ENCODE measurements at regions not wholly inside any gene's neighbourhood (a gene's known extent, or its start where the extent isn't known, plus 50 kb on each side); places are given as distances from the start of the nearest gene placed in this dataset.

DNA sequence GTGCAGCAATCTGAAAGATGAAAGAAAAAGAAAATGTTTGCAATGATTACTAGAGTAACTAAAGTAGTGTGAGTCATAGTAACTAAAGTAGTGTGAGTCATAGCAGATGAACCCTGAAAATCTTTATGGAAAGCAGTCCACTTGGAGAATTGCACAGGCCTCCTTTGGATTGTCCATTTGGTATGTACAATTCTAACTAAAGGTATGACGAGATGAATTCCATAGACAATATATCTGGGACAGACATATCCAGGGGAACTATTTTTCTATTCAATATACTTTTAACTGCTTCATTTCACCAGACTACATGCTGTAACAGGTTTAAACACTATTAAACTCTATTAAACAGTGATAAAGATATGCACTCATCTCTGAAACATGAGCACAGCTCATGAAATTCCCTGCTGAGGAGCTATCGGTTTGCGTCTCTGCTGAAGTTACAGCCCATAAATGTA is 798.7 kb downstream of the PCDH7 start:
- ChIA-PET CTCF (no interaction called here), POLR2A (no interaction called here)
- no peak overlapping the region for H3K4me3 ChIP-seq (ENCODE audit: low read depth, low read length)
- TF ChIP-seq, protein P1, sequence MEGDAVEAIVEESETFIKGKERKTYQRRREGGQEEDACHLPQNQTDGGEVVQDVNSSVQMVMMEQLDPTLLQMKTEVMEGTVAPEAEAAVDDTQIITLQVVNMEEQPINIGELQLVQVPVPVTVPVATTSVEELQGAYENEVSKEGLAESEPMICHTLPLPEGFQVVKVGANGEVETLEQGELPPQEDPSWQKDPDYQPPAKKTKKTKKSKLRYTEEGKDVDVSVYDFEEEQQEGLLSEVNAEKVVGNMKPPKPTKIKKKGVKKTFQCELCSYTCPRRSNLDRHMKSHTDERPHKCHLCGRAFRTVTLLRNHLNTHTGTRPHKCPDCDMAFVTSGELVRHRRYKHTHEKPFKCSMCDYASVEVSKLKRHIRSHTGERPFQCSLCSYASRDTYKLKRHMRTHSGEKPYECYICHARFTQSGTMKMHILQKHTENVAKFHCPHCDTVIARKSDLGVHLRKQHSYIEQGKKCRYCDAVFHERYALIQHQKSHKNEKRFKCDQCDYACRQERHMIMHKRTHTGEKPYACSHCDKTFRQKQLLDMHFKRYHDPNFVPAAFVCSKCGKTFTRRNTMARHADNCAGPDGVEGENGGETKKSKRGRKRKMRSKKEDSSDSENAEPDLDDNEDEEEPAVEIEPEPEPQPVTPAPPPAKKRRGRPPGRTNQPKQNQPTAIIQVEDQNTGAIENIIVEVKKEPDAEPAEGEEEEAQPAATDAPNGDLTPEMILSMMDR (IDR thresholded peaks at IDR 0.05; ENCODE audit: insufficient read depth, low read length, missing control alignments) = no peak
- no peak for DNase-seq (ENCODE audit: low read depth, low spot score)

DNA sequence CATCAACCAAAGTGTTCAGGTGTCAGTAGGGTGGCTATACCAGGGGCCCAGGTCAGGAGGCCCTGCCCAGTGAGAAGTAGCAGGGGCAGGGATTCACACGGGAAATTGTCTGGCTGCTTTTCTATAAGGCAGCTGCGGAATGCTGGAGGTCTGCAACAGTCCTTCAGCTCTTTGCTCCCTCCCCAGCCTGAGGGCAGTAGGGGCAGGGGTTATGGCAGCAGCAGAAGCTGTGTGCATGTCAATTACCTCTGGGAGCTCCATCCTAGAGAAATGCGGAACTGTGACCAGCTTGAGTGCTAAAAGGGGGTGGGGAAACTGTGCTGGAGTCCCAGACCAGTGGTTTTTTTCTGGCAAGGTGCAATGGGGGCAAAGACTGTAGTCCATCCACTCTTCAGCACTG is 810.4 kb downstream of the PCDH7 start:
- CTCF ChIA-PET = no interaction called here
- H3K4me3 ChIP-seq (ENCODE audit: low read depth, low read length) = no peak overlapping the region
- DNase-seq (ENCODE audit: low read depth, low spot score) = no peak
- TF ChIP-seq, protein P1 (IDR thresholded peaks at IDR 0.05; ENCODE audit: insufficient read depth, low read length, missing control alignments) = no peak
- POLR2A ChIA-PET = no interaction called here

DNA sequence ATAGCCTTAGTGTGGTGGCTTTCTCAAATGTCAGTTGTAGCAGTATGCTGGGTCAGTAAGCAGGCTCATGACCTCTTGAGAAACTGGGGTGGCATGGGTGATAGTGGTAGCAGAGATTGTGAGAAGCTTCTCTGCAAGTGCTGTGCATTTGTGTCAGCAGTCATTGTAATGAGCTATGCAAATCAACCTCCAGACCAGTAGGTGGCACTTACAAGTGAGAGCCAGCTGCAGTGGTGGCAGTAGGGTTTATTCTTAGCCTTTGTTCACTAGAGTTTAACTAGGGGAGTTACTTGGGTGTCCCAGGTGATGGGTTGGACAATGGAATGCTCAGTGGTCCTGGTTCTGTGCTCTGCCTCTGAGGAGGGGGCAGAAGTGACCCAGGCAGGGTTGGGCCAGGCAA is 818.7 kb downstream of the PCDH7 start:
- ChIA-PET POLR2A (no interaction called here), CTCF (no interaction called here)
- TF ChIP-seq, protein P1 (IDR thresholded peaks at IDR 0.05; ENCODE audit: insufficient read depth, low read length, missing control alignments) = no peak
- no peak for DNase-seq (ENCODE audit: low read depth, low spot score)
- no peak overlapping the region for H3K4me3 ChIP-seq (ENCODE audit: low read depth, low read length)

DNA sequence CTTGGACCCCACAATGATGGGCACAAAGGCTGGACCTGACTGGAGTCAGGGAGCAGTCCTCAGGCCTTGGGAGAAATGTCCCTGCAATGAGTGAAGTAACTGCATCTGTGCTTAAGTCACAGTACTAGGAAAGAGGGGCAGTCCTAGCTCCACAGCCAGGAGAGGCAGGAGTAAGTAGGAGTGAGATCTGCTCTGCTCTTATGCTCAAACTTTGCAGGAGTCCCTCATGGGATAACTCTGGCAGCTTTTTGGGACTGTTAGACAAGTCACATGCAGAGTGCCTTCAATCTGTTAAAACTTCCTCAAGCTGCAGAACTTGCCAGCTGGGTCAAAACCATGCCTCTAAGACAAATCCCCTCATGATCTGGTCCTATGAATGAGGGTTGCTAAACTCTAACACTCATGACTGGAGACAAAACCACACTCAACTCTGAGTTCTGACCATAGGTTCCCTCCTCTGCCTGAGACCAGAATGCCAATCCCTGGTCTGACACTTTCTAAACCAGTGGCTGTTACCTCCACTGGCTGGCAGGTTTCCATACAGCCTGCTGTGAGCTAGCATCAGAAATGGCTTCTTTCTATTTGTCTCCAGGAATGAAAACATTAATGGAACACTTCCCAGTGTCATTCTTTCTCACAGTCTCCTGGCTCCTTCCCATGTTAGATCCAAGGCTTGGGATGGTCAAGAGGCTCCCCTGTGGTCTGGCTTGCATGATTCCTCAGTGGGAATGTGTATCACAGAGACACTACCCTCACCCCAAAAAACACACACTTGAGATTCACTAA is 819.3 kb downstream of the PCDH7 start:
- no peak overlapping the region for H3K4me3 ChIP-seq (ENCODE audit: low read depth, low read length)
- TF ChIP-seq, protein P1 (IDR thresholded peaks at IDR 0.05; ENCODE audit: insufficient read depth, low read length, missing control alignments) = no peak
- no peak for DNase-seq (ENCODE audit: low read depth, low spot score)
- POLR2A ChIA-PET = no interaction called here
- CTCF ChIA-PET = no interaction called here

DNA sequence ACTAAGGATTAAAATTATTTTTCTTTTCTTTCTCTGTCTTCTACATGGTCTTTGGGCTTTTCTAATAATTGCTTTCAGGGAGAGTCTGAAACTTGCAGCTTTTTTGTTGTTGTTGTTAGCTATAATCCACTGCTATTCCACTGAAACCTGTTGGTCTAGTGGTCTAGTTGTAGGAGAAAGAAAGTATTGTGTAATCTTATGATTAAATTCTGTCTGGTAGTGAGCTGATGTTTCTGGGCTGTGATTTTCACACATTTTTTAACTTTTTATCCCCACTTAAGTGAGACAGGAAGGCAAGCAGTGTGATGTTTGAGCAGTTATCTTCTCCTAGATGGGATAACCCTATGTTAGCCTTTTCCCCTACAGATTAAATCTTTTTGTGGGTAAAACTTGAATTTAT is 825.2 kb downstream of the PCDH7 start:
- CTCF ChIA-PET = no interaction called here
- POLR2A ChIA-PET = no interaction called here

DNA sequence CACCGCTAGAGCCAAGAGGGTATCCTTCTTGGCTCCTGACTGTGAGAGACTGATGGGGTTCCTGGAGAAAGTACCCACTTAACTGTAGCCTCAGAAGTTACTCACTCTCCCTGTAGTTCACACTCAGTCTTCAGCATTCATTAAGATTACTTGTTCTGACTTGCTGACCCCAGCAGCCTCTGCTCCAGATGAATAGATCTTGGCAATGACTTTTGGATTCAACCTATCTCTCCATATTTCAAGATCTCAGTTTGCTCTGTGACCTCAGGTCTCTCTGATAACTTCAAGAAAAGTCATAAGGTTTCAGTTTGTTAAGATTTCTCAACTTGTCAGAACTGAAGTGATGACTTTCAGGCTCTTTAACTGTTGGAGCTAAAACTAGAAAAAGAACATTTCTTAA is 825.6 kb downstream of the PCDH7 start:
- H3K4me3 ChIP-seq (ENCODE audit: low read depth, low read length) = no peak overlapping the region
- TF ChIP-seq, protein P1 (IDR thresholded peaks at IDR 0.05; ENCODE audit: insufficient read depth, low read length, missing control alignments) = no peak
- no peak for DNase-seq (ENCODE audit: low read depth, low spot score)
- ChIA-PET POLR2A (no interaction called here), CTCF (no interaction called here)

More for the DNA sequence above, 825.2 kb downstream of the PCDH7 start:
- DNase-seq (ENCODE audit: low read depth, low spot score) = no peak
- H3K4me3 ChIP-seq (ENCODE audit: low read depth, low read length) = no peak overlapping the region
- TF ChIP-seq, protein P1 (IDR thresholded peaks at IDR 0.05; ENCODE audit: insufficient read depth, low read length, missing control alignments) = no peak
